HG02678 (cell line): ENCODE measurements at regions not wholly inside any gene's neighbourhood (a gene's known extent, or its start where the extent isn't known, plus 50 kb on each side); places are given as distances from the start of the nearest gene placed in this dataset.

ENCODE experiments used
- ATAC-seq: cut with Tn5 transposase; IDR thresholded peaks from one replicate; pipeline ENCODE4 v1.9.1; 2021; ENCODE audit warnings: mild to moderate bottlenecking, moderate library complexity; ENCODE audit not compliant: unreplicated experiment

DNA sequence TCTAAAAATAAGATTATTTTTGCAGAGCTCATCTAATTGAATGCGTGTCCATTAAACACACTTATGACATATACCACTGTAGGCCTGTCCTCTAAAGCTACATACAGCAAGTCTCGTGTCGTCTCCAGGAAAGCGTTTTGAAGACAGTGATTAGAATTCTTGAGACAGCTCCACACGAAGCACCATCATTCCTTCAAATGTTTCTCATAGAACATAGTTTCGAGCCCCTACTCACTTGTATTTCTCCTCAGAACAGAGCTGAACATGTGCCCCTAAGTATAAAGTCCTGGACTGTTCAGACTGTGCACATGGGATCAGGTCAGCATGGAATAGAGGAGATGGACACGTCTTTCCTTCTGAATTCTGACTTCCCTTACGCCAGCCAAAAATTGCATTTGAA is 64.5 kb upstream of the HMGA2 start:
- ATAC-seq = no peak

DNA sequence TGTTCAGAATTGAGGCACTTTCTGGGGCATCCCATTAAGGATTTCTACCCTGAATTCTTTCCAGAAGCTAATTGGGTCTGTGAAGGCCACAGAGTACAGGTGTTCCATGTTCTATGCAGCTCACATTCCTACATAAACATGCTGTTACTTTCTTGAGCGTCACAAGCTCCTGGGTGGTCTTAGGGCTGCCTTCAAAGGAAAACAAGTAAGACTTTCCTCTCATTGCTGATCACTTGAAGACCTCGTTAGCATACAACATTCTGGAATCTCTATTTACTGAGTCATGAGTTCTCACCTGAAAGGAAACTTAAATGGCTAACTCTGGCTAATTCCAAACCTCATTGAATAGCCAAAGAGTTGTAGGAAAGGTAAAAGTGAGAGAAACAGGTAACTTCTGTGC is 63.0 kb upstream of the HMGA2 start:
- no peak for ATAC-seq

DNA sequence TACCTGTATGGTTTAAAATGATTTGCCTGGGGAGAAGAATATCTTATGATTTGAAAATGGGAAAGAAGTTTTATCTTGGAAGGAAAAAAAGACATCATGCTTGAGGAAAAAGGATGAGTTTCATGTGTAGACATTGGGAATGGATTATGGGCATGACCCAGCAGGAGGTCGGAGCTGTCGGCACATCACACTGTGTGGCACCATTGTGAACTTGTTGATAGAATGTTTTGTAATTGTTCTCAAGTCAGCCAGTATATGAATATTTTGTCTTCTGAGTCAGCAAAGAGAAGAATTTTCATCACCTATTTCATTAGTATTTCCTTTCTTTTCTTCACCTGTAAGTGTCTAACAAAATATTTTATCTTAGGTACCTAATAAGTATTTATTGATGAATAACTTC is 60.0 kb upstream of the HMGA2 start:
- no peak for ATAC-seq

DNA sequence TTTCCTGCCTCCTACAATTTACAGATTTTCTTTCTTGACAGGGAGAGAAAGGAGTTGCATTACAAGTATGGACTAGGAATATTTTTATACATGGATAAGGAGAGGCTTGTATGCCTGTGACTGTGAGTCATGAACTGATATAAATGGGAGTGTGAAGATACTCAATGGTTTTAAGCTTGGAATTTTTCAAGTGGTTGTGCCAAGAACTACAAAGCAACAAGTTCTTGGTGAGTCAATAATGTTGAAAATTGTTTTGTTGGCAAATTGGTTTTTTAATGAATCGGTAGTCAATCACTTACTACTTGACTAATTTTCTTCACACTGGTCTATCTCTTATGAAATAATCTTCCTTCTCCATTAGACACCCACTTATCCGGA is 58.9 kb upstream of the HMGA2 start:
- no peak for ATAC-seq

DNA sequence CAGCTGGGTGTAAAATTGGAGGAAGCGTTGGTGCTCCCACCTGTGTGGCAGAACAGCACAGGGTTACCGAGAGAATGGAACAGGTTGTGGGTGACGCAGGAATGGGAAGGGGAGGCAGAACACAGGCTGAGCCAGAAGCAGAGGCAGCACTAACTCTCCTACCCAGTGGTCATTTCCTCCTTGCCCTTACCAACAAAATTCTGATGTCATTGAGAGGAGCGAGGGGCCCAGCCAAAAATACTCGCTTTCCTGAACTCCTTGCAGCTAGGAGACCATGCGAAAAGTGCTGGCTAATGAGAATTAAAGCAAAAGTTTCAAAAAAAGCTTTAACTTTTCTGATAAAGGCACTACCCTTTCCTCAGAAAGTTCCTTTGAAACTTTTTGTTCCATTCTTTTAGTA is 54.4 kb upstream of the HMGA2 start:
- ATAC-seq = no peak
